ENCODE measurements at regions not wholly inside any gene's neighbourhood (a gene's known extent, or its start where the extent isn't known, plus 50 kb on each side); places are given as distances from the start of the nearest gene placed in this dataset.

DNA sequence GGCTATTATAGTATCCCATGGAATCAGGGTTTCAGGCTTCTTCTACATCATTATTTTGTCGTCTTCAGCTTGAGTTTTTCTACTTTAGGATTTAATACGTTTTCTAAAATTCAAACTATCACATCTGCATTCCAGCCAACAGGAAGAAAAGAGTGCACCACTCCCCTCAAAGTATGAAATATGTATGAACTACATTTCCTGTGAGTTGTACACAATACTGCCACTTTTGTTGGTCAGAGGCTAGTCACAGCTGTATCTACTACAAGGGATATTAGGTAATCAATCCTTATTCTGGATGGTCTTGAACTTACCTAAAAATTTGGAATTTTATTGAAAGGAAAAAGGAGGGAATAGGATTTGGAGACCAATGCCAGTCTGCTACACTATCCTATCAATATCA lies 235.6 kb upstream of the TBX18 start:
- TF ChIP-seq REST (IDR thresholded peaks at IDR 0.05; ENCODE audit: insufficient read depth in 1 of 2, low read depth in 2 of 2, low read length in 1 of 2) (no peak), TCF7L2 (IDR thresholded peaks at IDR 0.05; ENCODE audit: low read depth, low read length) (no peak)
- TF ChIP-seq, protein P1, sequence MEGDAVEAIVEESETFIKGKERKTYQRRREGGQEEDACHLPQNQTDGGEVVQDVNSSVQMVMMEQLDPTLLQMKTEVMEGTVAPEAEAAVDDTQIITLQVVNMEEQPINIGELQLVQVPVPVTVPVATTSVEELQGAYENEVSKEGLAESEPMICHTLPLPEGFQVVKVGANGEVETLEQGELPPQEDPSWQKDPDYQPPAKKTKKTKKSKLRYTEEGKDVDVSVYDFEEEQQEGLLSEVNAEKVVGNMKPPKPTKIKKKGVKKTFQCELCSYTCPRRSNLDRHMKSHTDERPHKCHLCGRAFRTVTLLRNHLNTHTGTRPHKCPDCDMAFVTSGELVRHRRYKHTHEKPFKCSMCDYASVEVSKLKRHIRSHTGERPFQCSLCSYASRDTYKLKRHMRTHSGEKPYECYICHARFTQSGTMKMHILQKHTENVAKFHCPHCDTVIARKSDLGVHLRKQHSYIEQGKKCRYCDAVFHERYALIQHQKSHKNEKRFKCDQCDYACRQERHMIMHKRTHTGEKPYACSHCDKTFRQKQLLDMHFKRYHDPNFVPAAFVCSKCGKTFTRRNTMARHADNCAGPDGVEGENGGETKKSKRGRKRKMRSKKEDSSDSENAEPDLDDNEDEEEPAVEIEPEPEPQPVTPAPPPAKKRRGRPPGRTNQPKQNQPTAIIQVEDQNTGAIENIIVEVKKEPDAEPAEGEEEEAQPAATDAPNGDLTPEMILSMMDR (IDR thresholded peaks at IDR 0.05): no peak
